Heart left ventricle (tissue), 16 donors: ENCODE measurements at regions not wholly inside any gene's neighbourhood (a gene's known extent, or its start where the extent isn't known, plus 50 kb on each side); places are given as distances from the start of the nearest gene placed in this dataset.

Source experiments
- ATAC-seq, 4 donors: fragments of 200-7000 bp; cut with Tn5 transposase; one replicate each; pipeline ENCODE4 v1.9.1; 2020 to 2022; ENCODE audit warnings: moderate library complexity in 4 of 4, mild to moderate bottlenecking in 3 of 4, moderate number of reproducible peaks in 1 of 4
- DNase-seq, 5 donors: peaks; one replicate each; pipeline ENCODE4 v3.0.0-alpha.2; 2020
- H3K27ac ChIP-seq, 12 donors: fragments of 200-600 bp; sonication (generic) in 4 of 12; one replicate each; pipeline versions ENCODE4 v1.5.0 to v1.8.0; 2016 to 2022; ENCODE audit warnings: mild to moderate bottlenecking in 2 of 12
- H3K27me3 ChIP-seq, 9 donors: fragments of 200-600 bp; sonication (generic) in 2 of 9; one replicate each; pipeline versions ENCODE4 v1.5.1 to v1.8.0; 2016 to 2022; ENCODE audit warnings: mild to moderate bottlenecking in 3 of 9
- H3K36me3 ChIP-seq, 9 donors: fragments of 200-600 bp; sonication (generic) in 2 of 9; one replicate each; pipeline versions ENCODE4 v1.5.0 to v1.8.0; 2018 to 2022; ENCODE audit warnings: mild to moderate bottlenecking in 2 of 9
- H3K4me1 ChIP-seq, 12 donors: fragments of 200-600 bp; sonication (generic) in 4 of 12; one replicate each; pipeline versions ENCODE4 v1.5.0 to v1.8.0; 2016 to 2022; ENCODE audit warnings: mild to moderate bottlenecking in 3 of 12
- H3K4me3 ChIP-seq, 12 donors: fragments of 200-600 bp; sonication (generic) in 4 of 12; one replicate each; pipeline versions ENCODE4 v1.5.0 to v1.8.0; 2017 to 2022; ENCODE audit warnings: mild to moderate bottlenecking in 9 of 12, moderate library complexity in 4 of 12
- H3K9me3 ChIP-seq, 12 donors: fragments of 200-600 bp; sonication (generic) in 4 of 12; one replicate each; pipeline versions ENCODE4 v1.5.0 to v1.8.0; 2016 to 2022; ENCODE audit warnings: mild to moderate bottlenecking in 1 of 12
- POLR2A ChIP-seq, 2 donors: fragments of 450-650 bp; IDR thresholded peaks; one replicate each; pipeline ENCODE4 v1.6.1; 2017; ENCODE audit warnings: antibody characterized with exemption in 2 of 2, mild to moderate bottlenecking in 2 of 2, moderate library complexity in 2 of 2
- WGBS, 4 donors: extraction: QIAGEN DNeasy Blood & Tissue Kit in 2 of 4; methylation state at CpG; one replicate each; pipeline versions ENCODE4 v1.1.5 to v1.1.7; 2013 to 2018; 5-methylcytosine and 5-hydroxymethylcytosine counted together
- intact Hi-C, 10 donors: fragments of 100-400 bp; cut with DNase I; formaldehyde crosslinking; loops; one replicate each; pipeline versions ENCODE4 v1.11.1 to v1.14.2; 2022
- TF ChIP-seq, protein P1 (sequence below), 12 donors: fragments of 200-600 bp; sonication (generic) in 4 of 12; IDR thresholded peaks; one replicate each; pipeline versions ENCODE4 v1.5.0 to v1.8.0; 2018 to 2022; ENCODE audit warnings: antibody characterized with exemption in 12 of 12, mild to moderate bottlenecking in 5 of 12
- donor health status: ischemic (EF 13 %, LVEDD 7.1; RV severe dilation, severe dysfunction).
- donor health status: healthy with polysubstance abuse.
- donor health status: DM: no; HTN: yes; CAD: no.
- donor health status: DM: no; HTN: no; CAD: no.
- donor health status: ischemic (EF 25% LVEDD 6.9; RV normal size, moderate dysfunction).
- donor health status: ischemic (EF 25% LVEDD 5.7; RV mildly dilated, moderate dysfunction).
- donor health status: healthy.
- donor health status: DM: yes; HTN: yes; CAD: no.
- donor health status: ischemic (EF 35%, LVEDD 5.7; RV mildly dilated, moderate dysfunction).
- donor health status: nonischemic (EF 11% LVEDD 7.7; RV severe dilation, severe dysfunction).
- donor health status: DM: yes; HTN: yes; CAD: no.
- donor health status: PGD.
- donor health status: ischemic (EF 29% LVEDD 5.4; RV normal size, mild dysfunction).
- donor health status: nonischemic (EF 23%, LVEDD 6.1; RV moderate dilation, normal function).

DNA sequence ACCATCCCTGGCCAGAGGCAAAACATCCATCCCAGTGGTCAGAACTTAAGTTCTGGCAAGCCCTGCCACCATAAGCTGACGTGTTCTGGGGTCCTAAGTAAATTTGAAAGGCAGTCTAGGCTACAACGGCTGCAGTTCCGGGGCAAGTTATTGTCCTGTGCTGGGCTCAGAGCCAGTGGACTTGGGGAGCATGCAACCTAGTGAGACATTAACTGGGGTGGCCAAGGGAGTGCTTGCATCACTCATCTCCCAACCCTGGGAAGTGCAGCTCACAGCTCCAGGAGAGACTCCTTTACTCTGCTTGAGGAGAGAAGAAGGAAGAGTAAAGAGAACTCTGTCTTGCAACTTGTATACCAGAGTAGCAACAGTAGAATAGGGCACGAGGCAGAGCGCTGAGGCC is 425.4 kb upstream of the PITX2 start:
- no peak for ATAC-seq
- Histone ChIP-seq H3K4me3 (no peak overlapping the region), H3K36me3 (no peaks in the 10 kb centered on the region), H3K9me3 (peaks cover 0 to 17% (median 0%) of the 10 kb centered on the region in 12 donors), H3K27ac (no peak overlapping the region), H3K4me1 (no peaks in the 10 kb centered on the region), H3K27me3 (no peaks in the 10 kb centered on the region)
- TF ChIP-seq, protein P1, sequence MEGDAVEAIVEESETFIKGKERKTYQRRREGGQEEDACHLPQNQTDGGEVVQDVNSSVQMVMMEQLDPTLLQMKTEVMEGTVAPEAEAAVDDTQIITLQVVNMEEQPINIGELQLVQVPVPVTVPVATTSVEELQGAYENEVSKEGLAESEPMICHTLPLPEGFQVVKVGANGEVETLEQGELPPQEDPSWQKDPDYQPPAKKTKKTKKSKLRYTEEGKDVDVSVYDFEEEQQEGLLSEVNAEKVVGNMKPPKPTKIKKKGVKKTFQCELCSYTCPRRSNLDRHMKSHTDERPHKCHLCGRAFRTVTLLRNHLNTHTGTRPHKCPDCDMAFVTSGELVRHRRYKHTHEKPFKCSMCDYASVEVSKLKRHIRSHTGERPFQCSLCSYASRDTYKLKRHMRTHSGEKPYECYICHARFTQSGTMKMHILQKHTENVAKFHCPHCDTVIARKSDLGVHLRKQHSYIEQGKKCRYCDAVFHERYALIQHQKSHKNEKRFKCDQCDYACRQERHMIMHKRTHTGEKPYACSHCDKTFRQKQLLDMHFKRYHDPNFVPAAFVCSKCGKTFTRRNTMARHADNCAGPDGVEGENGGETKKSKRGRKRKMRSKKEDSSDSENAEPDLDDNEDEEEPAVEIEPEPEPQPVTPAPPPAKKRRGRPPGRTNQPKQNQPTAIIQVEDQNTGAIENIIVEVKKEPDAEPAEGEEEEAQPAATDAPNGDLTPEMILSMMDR (IDR thresholded peaks at IDR 0.05), result no peak
- intact Hi-C loops, result no loop called here
- 63 to 80% (median 77%) methylated on average over 5 of the region's 5 CpGs for WGBS, 4 donors
- no peak for DNase-seq

GRCh38 chr4:111064342-111064993 is 441.6 kb upstream of the PITX2 start:
- no peak overlapping the region for H3K4me3 ChIP-seq
- H3K36me3 ChIP-seq, result no peaks in the 10 kb centered on the region
- no peak for TF ChIP-seq POLR2A (IDR thresholded peaks at IDR 0.05)
- TF ChIP-seq, protein P1 (IDR thresholded peaks at IDR 0.05), result no peak
- intact Hi-C loops, result no loop called here
- 68 to 77% (median 75%) methylated on average over 4 of the region's 4 CpGs for WGBS, 4 donors
- H3K27me3 ChIP-seq, result no peaks in the 10 kb centered on the region
- no peaks in the 10 kb centered on the region for H3K4me1 ChIP-seq
- H3K27ac ChIP-seq, result no peak overlapping the region
- peaks cover 0 to 3% (median 0%) of the 10 kb centered on the region in 12 donors for H3K9me3 ChIP-seq
- DNase-seq (no peak), ATAC-seq (no peak)

DNA sequence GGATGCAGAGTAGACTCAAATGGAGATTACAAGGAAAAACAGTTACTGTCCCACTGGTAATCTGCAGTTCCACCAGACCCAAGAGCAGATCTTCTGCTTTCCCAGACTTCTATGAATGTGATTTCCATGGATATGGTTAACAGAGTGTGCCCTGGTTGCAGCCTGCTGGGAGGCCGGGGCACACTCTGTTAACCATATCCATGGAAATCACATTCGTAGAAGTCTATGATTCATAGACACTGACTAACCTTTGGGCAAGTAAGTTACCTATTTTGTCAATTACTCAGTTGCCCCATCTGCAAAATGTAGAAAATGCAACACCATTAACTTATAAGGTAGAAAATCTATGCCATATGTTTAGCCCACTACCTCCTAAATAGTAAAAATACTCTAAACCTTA is 443.1 kb upstream of the PITX2 start:
- ATAC-seq (no peak), DNase-seq (no peak)
- no peak overlapping the region for H3K4me3 ChIP-seq
- H3K27ac ChIP-seq, result no peak overlapping the region
- no peaks in the 10 kb centered on the region for H3K27me3 ChIP-seq
- WGBS, 4 donors, result 82 to 95% (median 90%) methylated on average over 2 of the region's 2 CpGs
- intact Hi-C loops, result no loop called here
- H3K4me1 ChIP-seq, result no peaks in the 10 kb centered on the region
- peaks cover 0 to 2% (median 0%) of the 10 kb centered on the region in 12 donors for H3K9me3 ChIP-seq
- TF ChIP-seq POLR2A (IDR thresholded peaks at IDR 0.05), result no peak
- TF ChIP-seq, protein P1 (IDR thresholded peaks at IDR 0.05), result no peak
- no peaks in the 10 kb centered on the region for H3K36me3 ChIP-seq

DNA sequence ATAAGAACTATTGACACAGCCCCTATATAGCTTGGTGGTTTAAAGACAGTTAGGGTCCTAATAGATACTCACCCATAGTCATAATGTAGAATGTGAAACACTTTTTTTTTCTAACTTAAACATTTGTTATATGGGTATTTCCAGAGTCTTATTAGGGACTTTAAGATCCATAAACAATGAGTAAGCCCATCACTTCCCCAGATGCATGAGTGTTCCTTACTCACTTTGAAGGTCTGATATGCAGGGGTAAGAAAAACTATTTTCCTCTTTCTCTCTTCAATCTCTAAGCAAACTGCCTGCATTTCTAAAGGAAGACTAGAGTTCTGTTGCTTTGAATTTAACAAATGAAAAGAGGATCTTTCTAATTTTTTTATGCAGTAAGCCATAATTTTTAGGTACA is 443.6 kb upstream of the PITX2 start:
- no peaks in the 10 kb centered on the region for H3K9me3 ChIP-seq
- H3K27me3 ChIP-seq, result no peaks in the 10 kb centered on the region
- intact Hi-C loops, result no loop called here
- no peak for DNase-seq
- no peaks in the 10 kb centered on the region for H3K36me3 ChIP-seq
- no peak overlapping the region for H3K4me3 ChIP-seq
- H3K27ac ChIP-seq, result no peak overlapping the region
- TF ChIP-seq, protein P1 (IDR thresholded peaks at IDR 0.05), result no peak
- TF ChIP-seq POLR2A (IDR thresholded peaks at IDR 0.05), result no peak
- ATAC-seq, result no peak
- H3K4me1 ChIP-seq, result no peaks in the 10 kb centered on the region
